ENCODE measurements at regions not wholly inside any gene's neighbourhood (a gene's known extent, or its start where the extent isn't known, plus 50 kb on each side); places are given as distances from the start of the nearest gene placed in this dataset.

DNA sequence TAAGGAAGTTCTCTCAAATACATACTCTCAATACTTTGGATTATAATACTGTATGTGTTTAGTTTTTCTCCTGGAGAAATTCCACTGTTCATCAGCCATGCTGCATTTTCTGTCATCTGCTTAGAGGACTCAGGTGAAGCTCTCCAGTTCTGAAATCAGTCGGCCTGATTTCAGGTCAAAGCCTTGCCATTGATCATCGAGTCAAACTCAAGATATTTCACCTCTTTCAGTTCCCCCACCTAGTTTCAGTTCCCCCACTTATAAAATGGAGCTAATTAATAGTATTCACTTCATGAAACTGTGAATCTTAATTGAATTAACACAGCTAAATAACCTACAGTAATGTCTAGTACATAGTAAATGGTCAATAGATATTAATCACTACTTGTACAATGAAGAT, 75.3 kb upstream of the L3MBTL4 start:
- FAIRE-seq (no peak), ATAC-seq (no peak), DNase-seq (ENCODE audit: extremely low read depth in 1 of 4, low spot score in 3 of 4) (no peak)
- Histone ChIP-seq H2AFZ (ENCODE audit: low read depth, low read length) (no peak overlapping the region), H3K9me1 (ENCODE audit: control insufficient read depth, insufficient read depth, low read length) (no peaks in the 10 kb centered on the region), H3K4me2 (ENCODE audit: insufficient read depth, low read length) (no peak overlapping the region), H4K20me1 (replicated peaks; ENCODE audit: control insufficient read depth, insufficient read depth, low read length) (no peaks in the 10 kb centered on the region), H3K4me3 (no peak overlapping the region), H3K27ac (ENCODE audit: extremely low read depth, low read depth, low read length) (no peak overlapping the region), H3K79me2 (ENCODE audit: control insufficient read depth, insufficient read depth, low read length) (no peaks in the 10 kb centered on the region), H3K9me3 (replicated peaks; ENCODE audit: control insufficient read depth, insufficient read depth, low read depth, low read length) (no peaks in the 10 kb centered on the region), H3K9ac (ENCODE audit: insufficient read depth in 1 of 2, low read depth in 2 of 2, low read length in 2 of 2) (no peak overlapping the region), H3K36me3 (ENCODE audit: control insufficient read depth, insufficient read depth, low read length) (no peaks in the 10 kb centered on the region), H3K4me1 (replicated peaks in 1 of 2; ENCODE audit: control insufficient read depth in 2 of 2, insufficient read depth in 2 of 2, low read length in 2 of 2) (no peaks in the 10 kb centered on the region), H3K27me3 (ENCODE audit: control insufficient read depth in 2 of 2, insufficient read depth in 2 of 2, low read length in 2 of 2) (no peaks in the 10 kb centered on the region)
- 0% methylated on average over 2 of the region's 2 CpGs for WGBS (ENCODE audit: insufficient coverage, low coverage, missing lambda C conversion rate)
- BruUV-seq (replicated peaks) = no TSS peak
- TF ChIP-seq MCM3 (IDR thresholded peaks at IDR 0.05) (no peak), JUNB (CRISPR knock-in tag; conservative IDR thresholded peaks at IDR 0.05) (no peak), TCFL5 (CRISPR knock-in tag; conservative IDR thresholded peaks at IDR 0.05) (no peak), TBL1XR1 (IDR thresholded peaks at IDR 0.05; ENCODE audit: low read length in 2 of 2) (no peak), BRD9 (IDR thresholded peaks at IDR 0.05; ENCODE audit: low read depth, partially characterized antibody) (no peak), TBP (optimal IDR thresholded peaks at IDR 0.05; ENCODE audit: low read depth, low read length) (no peak), RFX7 (CRISPR knock-in tag; IDR thresholded peaks at IDR 0.05) (no peak), HDAC2 (IDR thresholded peaks at IDR 0.05) (no peak)
- TF ChIP-seq, protein P1, sequence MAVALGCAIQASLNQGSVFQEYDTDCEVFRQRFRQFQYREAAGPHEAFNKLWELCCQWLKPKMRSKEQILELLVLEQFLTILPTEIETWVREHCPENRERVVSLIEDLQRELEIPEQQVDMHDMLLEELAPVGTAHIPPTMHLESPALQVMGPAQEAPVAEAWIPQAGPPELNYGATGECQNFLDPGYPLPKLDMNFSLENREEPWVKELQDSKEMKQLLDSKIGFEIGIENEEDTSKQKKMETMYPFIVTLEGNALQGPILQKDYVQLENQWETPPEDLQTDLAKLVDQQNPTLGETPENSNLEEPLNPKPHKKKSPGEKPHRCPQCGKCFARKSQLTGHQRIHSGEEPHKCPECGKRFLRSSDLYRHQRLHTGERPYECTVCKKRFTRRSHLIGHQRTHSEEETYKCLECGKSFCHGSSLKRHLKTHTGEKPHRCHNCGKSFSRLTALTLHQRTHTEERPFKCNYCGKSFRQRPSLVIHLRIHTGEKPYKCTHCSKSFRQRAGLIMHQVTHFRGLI (CRISPR knock-in tag; IDR thresholded peaks at IDR 0.05) = no peak
- intact Hi-C loops (cut with micrococcal nuclease) (loop anchor here (10.0 kb wide), 1 partner anchor 615 kb away; no protein-coding TSS in a partner anchor), in situ Hi-C loops (cut with MboI) (no loop called here)
- ChIA-PET POLR2A (no interaction called here), CTCF (ENCODE audit: low intra/inter-chr PET ratio) (no interaction called here)
